CD14-positive monocyte (primary cell): ENCODE measurements at regions not wholly inside any gene's neighbourhood (a gene's known extent, or its start where the extent isn't known, plus 50 kb on each side); places are given as distances from the start of the nearest gene placed in this dataset.

ENCODE experiments used
- DNase-seq, 3 donors: peaks; one replicate each; pipeline ENCODE4 v3.0.0-alpha.2; 2011 to 2022
- H2AFZ ChIP-seq: 2 replicates; pipeline ENCODE4 v1.6.0; 2012; ENCODE audit warnings: mild to moderate bottlenecking, low read depth, low read length, inconsistent platforms; ENCODE audit not compliant: insufficient read depth, poor library complexity, severe bottlenecking
- H3K27ac ChIP-seq, 2 donors: 1 replicate in 1 of 2; 2 replicates in 1 of 2; pipeline ENCODE4 v1.5.1; 2012 to 2013; ENCODE audit warnings: low read length in 2 of 2, control low read depth in 1 of 2, inconsistent platforms in 1 of 2, low read depth in 1 of 2, mild to moderate bottlenecking in 1 of 2
- H3K27me3 ChIP-seq, 2 donors: one replicate each; pipeline versions ENCODE4 v1.6.0 to v1.6.1; 2011 to 2013; ENCODE audit warnings: low read length in 2 of 2; ENCODE audit not compliant: control insufficient read depth in 2 of 2, insufficient read depth in 2 of 2
- H3K36me3 ChIP-seq, 2 donors: replicated peaks in 1 of 2; 1 replicate in 1 of 2; 2 replicates in 1 of 2; pipeline versions ENCODE4 v1.5.1 to v1.6.1; 2012 to 2013; ENCODE audit warnings: low read length in 2 of 2, control low read depth in 1 of 2, inconsistent platforms in 1 of 2, mild to moderate bottlenecking in 1 of 2; ENCODE audit not compliant: insufficient read depth in 2 of 2, control insufficient read depth in 1 of 2
- H3K4me1 ChIP-seq, 2 donors: 1 replicate in 1 of 2; 2 replicates in 1 of 2; pipeline versions ENCODE4 v1.5.1 to v1.6.1; 2012 to 2013; ENCODE audit warnings: low read length in 2 of 2, control low read depth in 1 of 2, inconsistent platforms in 1 of 2, mild to moderate bottlenecking in 1 of 2, moderate library complexity in 1 of 2; ENCODE audit not compliant: insufficient read depth in 2 of 2, control insufficient read depth in 1 of 2
- H3K4me2 ChIP-seq: replicated peaks from 2 replicates; pipeline ENCODE3; 2012; ENCODE audit warnings: low read length, moderate library complexity, mild to moderate bottlenecking; ENCODE audit not compliant: poor library complexity, severe bottlenecking; ENCODE audit errors: extremely low read depth
- H3K4me3 ChIP-seq, 3 experiments: fragments of 200-600 bp in 1 of 3; sonication (generic) in 1 of 3; replicated peaks in 1 of 3; 1 replicate in 2 of 3; 2 replicates in 1 of 3; pipeline ENCODE4 v1.5.1; 2011 to 2013; ENCODE audit warnings: low read length in 3 of 3, mild to moderate bottlenecking in 3 of 3, control low read depth in 2 of 3, low read depth in 2 of 3, inconsistent platforms in 1 of 3, moderate library complexity in 1 of 3
- H3K79me2 ChIP-seq: 2 replicates; pipeline ENCODE4 v1.6.0; 2012; ENCODE audit warnings: mild to moderate bottlenecking, control low read depth, inconsistent platforms, low read length, moderate library complexity; ENCODE audit not compliant: insufficient read depth
- H3K9ac ChIP-seq: 2 replicates; pipeline ENCODE4 v1.6.0; 2017; ENCODE audit warnings: low read length, mild to moderate bottlenecking; ENCODE audit not compliant: insufficient read depth, poor library complexity, severe bottlenecking
- H3K9me3 ChIP-seq, 2 donors: replicated peaks in 1 of 2; 1 replicate in 1 of 2; 2 replicates in 1 of 2; pipeline versions ENCODE4 v1.5.1 to v1.6.1; 2012 to 2013; ENCODE audit warnings: low read length in 2 of 2, control low read depth in 1 of 2; ENCODE audit not compliant: control insufficient read depth in 1 of 2, insufficient read depth in 1 of 2
- H4K20me1 ChIP-seq: 2 replicates; pipeline ENCODE4 v1.6.0; 2012; ENCODE audit warnings: mild to moderate bottlenecking, low read length, control low read depth, moderate library complexity; ENCODE audit not compliant: insufficient read depth
- H3K27ac Mint-ChIP-seq, 7 donors: one replicate each; pipeline ENCODE4 v1.8.0; 2020; ENCODE audit warnings: mild to moderate bottlenecking in 7 of 7, mixed read lengths in 7 of 7, moderate library complexity in 6 of 7, inconsistent platforms in 2 of 7
- H3K27me3 Mint-ChIP-seq, 3 donors: one replicate each; pipeline ENCODE4 v1.8.0; 2021 to 2022; ENCODE audit warnings: low read depth in 3 of 3, mild to moderate bottlenecking in 3 of 3, mixed read lengths in 3 of 3, moderate library complexity in 3 of 3, inconsistent platforms in 1 of 3
- H3K36me3 Mint-ChIP-seq, 2 donors: one replicate each; pipeline ENCODE4 v1.8.0; 2020; ENCODE audit warnings: mixed read lengths in 2 of 2, inconsistent platforms in 1 of 2, mild to moderate bottlenecking in 1 of 2
- H3K4me1 Mint-ChIP-seq: one replicate; pipeline ENCODE4 v1.8.0; 2020; ENCODE audit warnings: mild to moderate bottlenecking, mixed read lengths
- H3K4me3 Mint-ChIP-seq, 2 donors: one replicate each; pipeline ENCODE4 v1.8.0; 2020; ENCODE audit warnings: mild to moderate bottlenecking in 2 of 2, mixed read lengths in 2 of 2, moderate library complexity in 1 of 2
- H3K9me3 Mint-ChIP-seq, 7 donors: one replicate each; pipeline ENCODE4 v1.8.0; 2020 to 2022; ENCODE audit warnings: mixed read lengths in 7 of 7, mild to moderate bottlenecking in 6 of 7, moderate library complexity in 6 of 7, inconsistent platforms in 2 of 7
- WGBS: methylation state at CpG from one replicate; pipeline ENCODE4 v1.1.5; 2013; ENCODE audit warnings: missing lambda C conversion rate; ENCODE audit not compliant: insufficient coverage; 5-methylcytosine and 5-hydroxymethylcytosine counted together
- intact Hi-C, 2 donors: fragments of 100-400 bp; cut with micrococcal nuclease; formaldehyde crosslinking; loops; one replicate each; pipeline versions ENCODE4 v1.15.0 to v1.15.1; 2023
- TF ChIP-seq, protein P1 (sequence below): fragments of 200-600 bp; IDR thresholded peaks from one replicate; pipeline ENCODE4 v1.8.0; 2022; ENCODE audit warnings: antibody characterized with exemption, mild to moderate bottlenecking

DNA sequence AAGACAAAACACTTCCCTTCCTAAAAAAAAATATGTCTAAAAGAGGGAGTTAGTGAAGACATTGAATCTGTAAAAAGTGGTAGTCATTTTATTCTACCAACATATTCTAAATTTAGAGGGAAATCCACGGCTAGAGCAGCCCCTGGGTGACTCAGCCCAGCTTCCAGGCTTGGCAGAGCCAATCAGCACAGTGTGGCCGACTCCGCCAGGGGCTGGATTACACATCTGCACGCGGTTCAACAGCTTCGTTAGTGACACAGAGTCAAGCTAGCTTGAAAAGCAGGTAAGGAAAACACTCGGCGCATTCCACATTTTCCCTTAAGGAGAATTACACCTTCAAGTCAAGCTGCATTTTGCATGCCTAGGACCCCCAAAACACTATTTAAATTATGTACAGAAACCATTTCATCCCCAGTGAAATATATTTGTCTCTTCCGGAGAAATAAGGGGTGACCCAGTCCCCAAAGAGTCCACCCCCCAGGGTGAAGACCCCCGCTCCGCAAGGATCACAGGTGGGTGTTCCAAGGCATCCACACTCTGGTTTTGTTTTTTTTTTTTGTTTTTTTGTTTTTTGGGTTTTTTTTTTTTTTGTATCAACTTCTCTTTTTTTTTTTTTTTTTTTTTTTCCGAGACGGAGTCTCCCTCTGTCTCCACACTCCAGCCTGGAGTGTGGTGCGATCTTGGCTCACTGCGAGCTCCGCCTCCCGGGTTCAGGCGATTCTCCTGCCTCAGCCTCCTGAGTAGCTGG lies 58.4 kb upstream of the ARID1B start:
- H3K4me2 ChIP-seq: peak overlapping the region; percentile 89
- no peaks in the 10 kb centered on the region for H3K36me3 ChIP-seq
- peak overlapping the region; percentile 91 for H2AFZ ChIP-seq
- TF ChIP-seq, protein P1, sequence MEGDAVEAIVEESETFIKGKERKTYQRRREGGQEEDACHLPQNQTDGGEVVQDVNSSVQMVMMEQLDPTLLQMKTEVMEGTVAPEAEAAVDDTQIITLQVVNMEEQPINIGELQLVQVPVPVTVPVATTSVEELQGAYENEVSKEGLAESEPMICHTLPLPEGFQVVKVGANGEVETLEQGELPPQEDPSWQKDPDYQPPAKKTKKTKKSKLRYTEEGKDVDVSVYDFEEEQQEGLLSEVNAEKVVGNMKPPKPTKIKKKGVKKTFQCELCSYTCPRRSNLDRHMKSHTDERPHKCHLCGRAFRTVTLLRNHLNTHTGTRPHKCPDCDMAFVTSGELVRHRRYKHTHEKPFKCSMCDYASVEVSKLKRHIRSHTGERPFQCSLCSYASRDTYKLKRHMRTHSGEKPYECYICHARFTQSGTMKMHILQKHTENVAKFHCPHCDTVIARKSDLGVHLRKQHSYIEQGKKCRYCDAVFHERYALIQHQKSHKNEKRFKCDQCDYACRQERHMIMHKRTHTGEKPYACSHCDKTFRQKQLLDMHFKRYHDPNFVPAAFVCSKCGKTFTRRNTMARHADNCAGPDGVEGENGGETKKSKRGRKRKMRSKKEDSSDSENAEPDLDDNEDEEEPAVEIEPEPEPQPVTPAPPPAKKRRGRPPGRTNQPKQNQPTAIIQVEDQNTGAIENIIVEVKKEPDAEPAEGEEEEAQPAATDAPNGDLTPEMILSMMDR: no peak
- no peak overlapping the region for H3K27ac ChIP-seq
- no peaks in the 10 kb centered on the region for H3K27me3 ChIP-seq
- DNase-seq: peak in 2 of 3 donors; percentile 10 to 18
- no peaks in the 10 kb centered on the region for H3K9me3 ChIP-seq
- no peaks in the 10 kb centered on the region for H3K79me2 ChIP-seq
- 85% methylated on average over 4 of the region's 18 CpGs for WGBS
- H4K20me1 ChIP-seq: no peaks in the 10 kb centered on the region
- peaks cover 23% of the 10 kb centered on the region for H3K4me1 Mint-ChIP-seq
- peak overlapping the region in 4 of 7 donors; percentile 89 to 92 (median 90) for H3K27ac Mint-ChIP-seq
- no peak overlapping the region for H3K9ac ChIP-seq
- H3K4me3 Mint-ChIP-seq: no peak overlapping the region
- intact Hi-C loops: no loop called here
- peaks cover 0 to 3% (median 0%) of the 10 kb centered on the region in 7 donors for H3K9me3 Mint-ChIP-seq
- peaks cover 0 to 2% of the 10 kb centered on the region in 2 donors for H3K36me3 Mint-ChIP-seq
- H3K4me1 ChIP-seq: peaks cover 20 to 28% of the 10 kb centered on the region in 2 donors
- no peak overlapping the region for H3K4me3 ChIP-seq
- H3K27me3 Mint-ChIP-seq: peaks cover 0 to 5% (median 0%) of the 10 kb centered on the region in 3 donors

GRCh38 chr6:156717542-156717941 lies 59.6 kb upstream of the ARID1B start:
- Histone ChIP-seq H3K27ac (no peak overlapping the region), H4K20me1 (no peaks in the 10 kb centered on the region), H3K9ac (no peak overlapping the region), H3K4me3 (no peak overlapping the region), H3K4me1 (peaks cover 20 to 29% of the 10 kb centered on the region in 2 donors), H3K27me3 (no peaks in the 10 kb centered on the region), H2AFZ (no peak overlapping the region), H3K4me2 (no peak overlapping the region), H3K9me3 (no peaks in the 10 kb centered on the region), H3K79me2 (no peaks in the 10 kb centered on the region), H3K36me3 (no peaks in the 10 kb centered on the region)
- intact Hi-C loops: no loop called here
- no peak overlapping the region for H3K27ac Mint-ChIP-seq
- WGBS: 100% methylated on average over 3 of the region's 5 CpGs
- DNase-seq: no peak
- peaks cover 0 to 3% (median 0%) of the 10 kb centered on the region in 7 donors for H3K9me3 Mint-ChIP-seq
- TF ChIP-seq, protein P1: no peak
- H3K27me3 Mint-ChIP-seq: peaks cover 0 to 2% (median 0%) of the 10 kb centered on the region in 3 donors
- H3K4me3 Mint-ChIP-seq: no peak overlapping the region
- peaks cover 0 to 2% of the 10 kb centered on the region in 2 donors for H3K36me3 Mint-ChIP-seq
- H3K4me1 Mint-ChIP-seq: peaks cover 26% of the 10 kb centered on the region
